AG04450 (cell line): ENCODE measurements at regions not wholly inside any gene's neighbourhood (a gene's known extent, or its start where the extent isn't known, plus 50 kb on each side); places are given as distances from the start of the nearest gene placed in this dataset.

ENCODE experiments used
- CTCF ChIA-PET: fragments of 300-600, 350-600 bp; formaldehyde crosslinking; extraction: SDS; loops from one replicate; lab custom pipeline; 2022; ENCODE audit warnings: antibody characterized with exemption, inconsistent platforms; lab: Charles Lee
- POLR2A ChIA-PET: fragments of 350-600 bp; formaldehyde crosslinking; extraction: SDS; loops from one replicate; lab custom pipeline; 2021; ENCODE audit warnings: antibody characterized with exemption, inconsistent platforms; lab: Yijun Ruan, JAX
- DNase-seq: peaks from one replicate; pipeline ENCODE4 v3.0.0-alpha.2; 2011; ENCODE audit warnings: low read depth, low spot score
- H3K27ac ChIP-seq: one replicate; pipeline ENCODE4 v1.5.1; 2012; ENCODE audit warnings: low read depth, low read length, control low read depth
- H3K27me3 ChIP-seq: one replicate; pipeline ENCODE4 v1.6.0; 2012; ENCODE audit warnings: low read length; ENCODE audit not compliant: control insufficient read depth, insufficient read depth
- H3K4me3 ChIP-seq: 2 replicates; pipeline ENCODE4 v1.5.1; 2011; ENCODE audit warnings: mild to moderate bottlenecking, low read depth, low read length, control low read depth
- H3K9me3 ChIP-seq: 2 replicates; pipeline ENCODE4 v1.5.1; 2012; ENCODE audit warnings: low read length; ENCODE audit not compliant: control insufficient read depth, insufficient read depth
- TF ChIP-seq, protein P1 (sequence below): IDR thresholded peaks from 2 replicates; pipeline ENCODE4 v1.5.1; 2011; ENCODE audit warnings: low read depth, low read length, control low read depth, inconsistent platforms

DNA sequence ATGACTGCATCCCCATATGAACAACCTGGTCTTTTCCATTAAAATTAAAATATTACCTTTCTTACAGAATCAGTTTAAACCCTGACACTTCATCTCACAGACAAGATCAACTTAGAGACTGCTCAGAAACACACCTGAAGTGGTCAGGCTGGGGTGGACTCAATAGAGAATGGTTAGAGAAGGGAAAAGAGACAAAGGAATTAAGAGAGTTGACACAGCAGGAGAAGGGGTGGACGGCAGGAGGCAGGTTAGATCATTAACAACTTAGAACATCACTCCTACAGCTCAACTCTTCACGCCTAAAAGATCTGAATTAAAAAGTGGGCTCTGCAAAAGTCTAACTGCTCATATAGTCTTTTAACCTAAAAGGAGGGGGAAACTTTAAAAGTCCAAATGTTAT lies 157.7 kb upstream of the COL1A2 start:
- no peak for DNase-seq
- no peak overlapping the region for H3K27ac ChIP-seq
- ChIA-PET CTCF (no interaction called here), POLR2A (no interaction called here)
- TF ChIP-seq, protein P1, sequence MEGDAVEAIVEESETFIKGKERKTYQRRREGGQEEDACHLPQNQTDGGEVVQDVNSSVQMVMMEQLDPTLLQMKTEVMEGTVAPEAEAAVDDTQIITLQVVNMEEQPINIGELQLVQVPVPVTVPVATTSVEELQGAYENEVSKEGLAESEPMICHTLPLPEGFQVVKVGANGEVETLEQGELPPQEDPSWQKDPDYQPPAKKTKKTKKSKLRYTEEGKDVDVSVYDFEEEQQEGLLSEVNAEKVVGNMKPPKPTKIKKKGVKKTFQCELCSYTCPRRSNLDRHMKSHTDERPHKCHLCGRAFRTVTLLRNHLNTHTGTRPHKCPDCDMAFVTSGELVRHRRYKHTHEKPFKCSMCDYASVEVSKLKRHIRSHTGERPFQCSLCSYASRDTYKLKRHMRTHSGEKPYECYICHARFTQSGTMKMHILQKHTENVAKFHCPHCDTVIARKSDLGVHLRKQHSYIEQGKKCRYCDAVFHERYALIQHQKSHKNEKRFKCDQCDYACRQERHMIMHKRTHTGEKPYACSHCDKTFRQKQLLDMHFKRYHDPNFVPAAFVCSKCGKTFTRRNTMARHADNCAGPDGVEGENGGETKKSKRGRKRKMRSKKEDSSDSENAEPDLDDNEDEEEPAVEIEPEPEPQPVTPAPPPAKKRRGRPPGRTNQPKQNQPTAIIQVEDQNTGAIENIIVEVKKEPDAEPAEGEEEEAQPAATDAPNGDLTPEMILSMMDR, result no peak
- no peaks in the 10 kb centered on the region for H3K9me3 ChIP-seq
- no peaks in the 10 kb centered on the region for H3K27me3 ChIP-seq
- H3K4me3 ChIP-seq, result no peak overlapping the region

DNA sequence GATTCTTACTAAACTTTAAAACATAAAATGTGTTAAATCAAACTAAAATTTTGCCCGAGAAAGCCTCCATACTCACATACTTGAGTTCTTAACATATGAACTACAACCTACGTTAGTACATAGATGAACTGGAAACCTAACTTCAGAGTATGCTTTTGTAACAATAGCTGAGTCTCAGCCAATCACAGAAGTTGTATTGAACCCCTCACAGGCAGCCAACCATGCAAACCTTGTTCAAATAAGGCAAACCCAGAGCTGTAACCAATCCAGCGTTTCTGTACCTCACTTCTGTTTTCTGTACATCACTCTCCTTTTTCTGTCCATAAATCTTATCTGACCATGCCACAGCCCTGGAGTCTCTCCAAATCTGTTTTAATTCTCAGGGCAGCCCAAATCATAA lies 157.3 kb upstream of the COL1A2 start:
- CTCF ChIA-PET, result interaction anchor here (1.6 kb wide), 1 partner anchor 15 kb away, joined by 5 read pairs; no protein-coding TSS in a partner anchor
- TF ChIP-seq, protein P1, result no peak
- no peak overlapping the region for H3K4me3 ChIP-seq
- no peak overlapping the region for H3K27ac ChIP-seq
- H3K27me3 ChIP-seq, result no peaks in the 10 kb centered on the region
- POLR2A ChIA-PET, result no interaction called here
- H3K9me3 ChIP-seq, result no peaks in the 10 kb centered on the region
- DNase-seq, result no peak

DNA sequence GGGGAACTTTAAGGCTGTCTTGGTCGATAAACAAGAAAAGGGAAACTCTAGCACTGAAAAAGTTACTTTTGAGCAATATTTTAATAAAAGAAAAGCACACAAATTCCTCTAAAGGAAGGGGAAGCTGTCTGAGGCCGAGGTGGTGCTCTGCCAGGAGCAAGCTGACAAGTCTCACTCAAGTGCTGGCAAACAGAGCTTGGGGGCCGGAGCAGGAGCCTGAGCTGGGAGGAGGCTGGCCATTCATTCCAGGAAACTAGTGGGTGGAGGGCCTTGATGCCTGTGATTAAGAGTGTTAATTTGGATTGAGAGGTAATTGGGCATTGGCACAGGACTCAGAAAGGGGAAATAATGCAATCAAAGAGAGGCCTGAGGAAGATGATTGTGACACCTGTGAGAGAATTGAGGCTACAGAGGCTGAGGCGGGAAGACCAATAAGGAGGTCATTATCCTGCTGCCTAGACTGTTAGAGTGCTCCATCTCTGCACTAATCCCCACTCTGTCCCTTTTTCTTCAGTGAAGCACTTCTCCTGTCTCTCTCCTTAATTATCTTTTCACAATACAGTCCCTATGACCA lies 154.9 kb upstream of the COL1A2 start:
- TF ChIP-seq, protein P1, result no peak
- H3K27me3 ChIP-seq, result no peaks in the 10 kb centered on the region
- DNase-seq, result no peak
- no peak overlapping the region for H3K27ac ChIP-seq
- H3K4me3 ChIP-seq, result no peak overlapping the region
- no peaks in the 10 kb centered on the region for H3K9me3 ChIP-seq
- ChIA-PET POLR2A (no interaction called here), CTCF (interaction anchor here (1.1 kb wide), 1 partner anchor 196 kb away, joined by 4 read pairs; no protein-coding TSS in a partner anchor)

DNA sequence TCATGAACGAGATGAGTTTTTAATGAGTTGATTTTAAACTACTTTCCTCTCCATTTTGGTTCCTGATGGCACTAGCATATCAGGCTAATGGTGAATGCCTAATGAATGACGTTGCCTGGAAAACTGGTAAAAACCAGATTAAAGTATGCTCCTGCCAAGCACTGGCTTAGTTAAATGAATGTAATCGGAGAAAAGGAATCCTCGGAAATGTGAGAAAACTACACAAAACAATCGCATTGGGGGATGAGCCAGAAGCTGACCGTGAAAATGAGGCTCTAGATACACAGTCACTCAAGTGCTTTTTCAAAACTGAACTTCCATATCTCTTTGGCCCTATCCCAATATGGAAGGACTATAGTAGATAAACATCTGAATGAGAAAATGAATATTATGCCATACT lies 153.8 kb upstream of the COL1A2 start:
- Histone ChIP-seq H3K27ac (no peak overlapping the region), H3K9me3 (no peaks in the 10 kb centered on the region), H3K4me3 (no peak overlapping the region), H3K27me3 (no peaks in the 10 kb centered on the region)
- TF ChIP-seq, protein P1, result no peak
- POLR2A ChIA-PET, result no interaction called here
- CTCF ChIA-PET, result interaction anchor here (0.6 to 1.2 kb wide), 2 partner anchors 154 to 274 kb away, joined by 3 to 4 read pairs; no protein-coding TSS in a partner anchor
- no peak for DNase-seq

DNA sequence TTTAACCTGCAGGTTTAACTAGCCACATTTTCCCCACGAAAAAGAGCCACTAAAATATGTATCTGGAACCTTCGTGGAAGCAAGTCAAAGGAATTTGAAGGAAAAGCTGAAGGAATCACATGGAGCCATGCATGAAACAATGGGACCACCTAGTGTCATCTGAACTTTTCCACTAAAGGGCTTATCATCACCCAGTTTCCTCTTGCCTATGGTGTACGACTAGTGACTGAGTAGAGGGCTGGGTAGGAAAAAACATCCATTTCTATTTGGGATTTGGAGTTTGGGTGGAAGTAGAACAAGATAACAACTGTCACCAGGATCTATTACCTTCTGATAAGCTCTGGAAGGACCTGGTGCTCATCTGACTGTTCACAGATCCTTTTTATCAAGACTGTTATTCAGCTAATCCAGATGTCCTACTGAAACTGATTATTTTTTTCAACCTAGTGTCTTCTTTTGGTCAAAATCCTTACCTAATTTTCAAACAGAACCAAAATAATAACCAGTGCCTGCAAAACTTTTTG lies 153.2 kb upstream of the COL1A2 start:
- POLR2A ChIA-PET, result no interaction called here
- Histone ChIP-seq H3K4me3 (no peak overlapping the region), H3K9me3 (no peaks in the 10 kb centered on the region), H3K27me3 (no peaks in the 10 kb centered on the region), H3K27ac (no peak overlapping the region)
- no peak for DNase-seq
- TF ChIP-seq, protein P1, result no peak
- CTCF ChIA-PET, result interaction anchor here (1.2 kb wide), 1 partner anchor 154 kb away, joined by 4 read pairs; no protein-coding TSS in a partner anchor
